ENCODE measurements at regions not wholly inside any gene's neighbourhood (a gene's known extent, or its start where the extent isn't known, plus 50 kb on each side); places are given as distances from the start of the nearest gene placed in this dataset.

GRCh38 chr13:76331943-76332712 is 554.1 kb downstream of the KCTD12 start:
- TF ChIP-seq CTCF (IDR thresholded peaks at IDR 0.05; ENCODE audit: low read depth, low read length, missing control alignments) = no peak
- no peak for DNase-seq (ENCODE audit: extremely low read depth, low read depth)
- no peak overlapping the region for H3K4me3 ChIP-seq (replicated peaks; ENCODE audit: low read depth, low read length)

GRCh38 chr13:76330761-76331160 is 555.4 kb downstream of the KCTD12 start:
- DNase-seq (ENCODE audit: extremely low read depth, low read depth) = no peak
- H3K4me3 ChIP-seq (replicated peaks; ENCODE audit: low read depth, low read length) = no peak overlapping the region
- no peak for TF ChIP-seq CTCF (IDR thresholded peaks at IDR 0.05; ENCODE audit: low read depth, low read length, missing control alignments)

DNA sequence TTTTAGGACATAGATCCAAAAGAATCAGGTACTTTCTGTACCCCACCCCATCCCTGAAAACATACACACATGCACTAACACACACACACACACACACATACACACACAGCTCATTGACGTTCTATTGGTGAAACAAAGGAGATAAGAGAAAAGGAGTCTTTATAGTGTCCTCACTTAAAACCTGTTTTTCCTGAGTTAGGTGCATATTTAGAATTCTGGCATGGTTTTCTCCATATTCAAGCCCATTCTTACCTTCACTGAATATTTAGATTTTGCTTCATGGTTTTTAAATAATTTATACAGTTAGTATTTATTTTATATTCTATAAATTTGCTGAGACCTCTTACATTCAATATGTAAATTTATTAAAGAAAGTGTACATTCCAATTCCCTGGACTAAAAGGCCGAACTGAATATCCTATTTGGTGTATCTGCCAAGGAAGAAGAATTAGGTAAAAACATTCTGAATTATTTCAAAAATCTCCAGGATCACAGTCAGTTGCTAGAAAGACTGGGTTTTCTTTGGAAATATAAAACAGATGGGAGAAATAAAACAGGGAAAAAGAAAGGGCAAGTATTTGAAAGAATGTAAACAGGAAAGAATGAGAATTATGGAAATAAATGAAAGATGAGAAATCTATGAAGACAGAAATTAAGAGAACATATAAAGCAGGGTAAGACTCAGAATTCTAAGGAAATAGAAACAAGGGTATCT is 556.2 kb downstream of the KCTD12 start:
- no peak for DNase-seq (ENCODE audit: extremely low read depth, low read depth)
- H3K4me3 ChIP-seq (replicated peaks; ENCODE audit: low read depth, low read length) = no peak overlapping the region

GRCh38 chr13:76329004-76329403 is 557.2 kb downstream of the KCTD12 start:
- no peak for TF ChIP-seq CTCF (IDR thresholded peaks at IDR 0.05; ENCODE audit: low read depth, low read length, missing control alignments)
- no peak for DNase-seq (ENCODE audit: extremely low read depth, low read depth)
- H3K4me3 ChIP-seq (replicated peaks; ENCODE audit: low read depth, low read length) = no peak overlapping the region

More for the DNA sequence above, 556.2 kb downstream of the KCTD12 start:
- no peak for TF ChIP-seq CTCF (IDR thresholded peaks at IDR 0.05; ENCODE audit: low read depth, low read length, missing control alignments)

GRCh38 chr13:76326343-76326742 is 559.9 kb downstream of the KCTD12 start:
- TF ChIP-seq CTCF (IDR thresholded peaks at IDR 0.05; ENCODE audit: low read depth, low read length, missing control alignments) = no peak
- H3K4me3 ChIP-seq (replicated peaks; ENCODE audit: low read depth, low read length) = no peak overlapping the region
- no peak for DNase-seq (ENCODE audit: extremely low read depth, low read depth)

GRCh38 chr13:76319921-76320320 is 566.3 kb downstream of the KCTD12 start:
- no peak overlapping the region for H3K4me3 ChIP-seq (replicated peaks; ENCODE audit: low read depth, low read length)
- DNase-seq (ENCODE audit: extremely low read depth, low read depth) = no peak
- no peak for TF ChIP-seq CTCF (IDR thresholded peaks at IDR 0.05; ENCODE audit: low read depth, low read length, missing control alignments)
